Effector CD4-positive, alpha-beta T cell (primary cell): ENCODE measurements at regions not wholly inside any gene's neighbourhood (a gene's known extent, or its start where the extent isn't known, plus 50 kb on each side); places are given as distances from the start of the nearest gene placed in this dataset.
"Not testable (repeated sequence)": the region's sequence is repeated elsewhere in the genome, so short reads cannot be mapped to it uniquely, and the experiment has no call there.

ENCODE experiments used
- DNase-seq: peaks from one replicate; pipeline ENCODE4 v3.0.0-alpha.2; 2020

DNA sequence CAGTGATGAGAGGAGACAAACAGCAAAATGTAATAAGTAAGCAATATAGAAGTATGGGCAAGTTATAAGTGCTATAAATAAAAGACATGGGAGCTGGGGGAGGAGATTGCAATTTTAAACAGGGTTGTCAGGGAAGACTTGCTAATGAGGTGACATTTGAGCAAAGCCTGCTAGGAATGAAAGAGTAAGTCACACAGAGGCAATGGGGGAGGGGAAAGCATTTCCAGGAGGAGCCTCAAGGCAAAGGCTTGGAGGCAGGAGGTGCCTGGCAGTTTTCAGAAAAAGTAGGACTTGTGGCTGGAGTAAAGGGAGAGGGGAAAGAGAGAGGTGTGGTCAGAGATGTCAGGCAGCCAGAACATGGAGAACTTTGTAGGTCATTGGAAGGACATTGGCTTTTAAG is 124.4 kb upstream of the NMUR2 start:
- no peak for DNase-seq

DNA sequence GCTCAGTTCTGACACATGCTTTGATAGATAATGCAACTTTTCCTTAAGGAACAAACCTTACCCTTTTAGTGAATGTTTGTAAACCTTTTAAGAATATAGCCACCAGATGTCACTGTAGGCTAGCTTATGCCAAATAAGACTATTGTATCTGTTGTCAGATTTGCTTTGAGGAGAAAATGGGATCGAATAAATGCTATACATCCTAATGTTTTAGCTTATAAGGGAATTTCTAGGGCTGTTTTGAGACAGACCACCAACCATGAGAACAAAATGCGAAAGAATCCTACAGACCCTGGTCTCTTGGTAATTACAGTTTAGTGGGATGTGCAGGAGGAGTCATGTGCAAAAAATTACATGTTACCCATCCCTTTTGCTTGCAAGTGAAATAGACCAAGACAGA is 127.6 kb upstream of the NMUR2 start:
- DNase-seq, result no peak

DNA sequence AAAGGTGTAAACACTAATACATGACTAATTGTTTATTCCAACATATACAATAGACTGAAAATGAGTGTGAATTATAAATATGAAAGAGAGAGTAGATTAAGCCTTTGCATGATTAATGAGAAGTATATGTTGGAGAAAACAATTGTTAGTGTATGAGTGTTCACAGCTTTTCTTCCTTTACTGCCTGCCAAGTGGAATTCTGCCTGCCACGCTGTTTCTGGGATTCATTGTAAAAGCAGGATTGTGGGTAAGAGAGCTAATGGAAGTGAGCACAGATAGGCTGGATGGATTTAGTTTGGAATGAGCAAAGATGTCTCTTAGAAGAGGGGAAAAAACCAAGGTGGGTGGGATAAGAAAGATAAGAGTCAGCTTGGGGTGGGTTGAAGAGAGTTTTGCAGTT is 129.6 kb upstream of the NMUR2 start:
- DNase-seq, result no peak

DNA sequence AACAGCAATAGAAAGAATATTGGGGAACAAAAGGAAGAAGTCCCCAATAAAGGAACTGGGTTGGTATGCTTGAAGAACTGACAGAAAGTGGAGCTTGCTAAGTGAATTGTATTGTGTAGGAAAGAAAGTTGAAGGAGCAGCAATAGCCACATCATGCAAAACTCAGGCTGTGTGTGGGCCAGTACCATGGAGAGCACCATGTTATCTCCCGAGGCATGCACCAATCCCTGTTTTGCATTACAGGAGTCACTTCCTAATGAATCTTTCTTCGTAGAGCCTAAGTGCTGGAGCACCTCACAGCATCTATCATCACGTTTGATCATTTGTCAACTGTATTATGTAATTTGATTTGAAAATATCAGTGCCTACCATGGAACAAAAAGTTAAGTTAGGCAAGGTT is 137.7 kb upstream of the NMUR2 start:
- no peak for DNase-seq

DNA sequence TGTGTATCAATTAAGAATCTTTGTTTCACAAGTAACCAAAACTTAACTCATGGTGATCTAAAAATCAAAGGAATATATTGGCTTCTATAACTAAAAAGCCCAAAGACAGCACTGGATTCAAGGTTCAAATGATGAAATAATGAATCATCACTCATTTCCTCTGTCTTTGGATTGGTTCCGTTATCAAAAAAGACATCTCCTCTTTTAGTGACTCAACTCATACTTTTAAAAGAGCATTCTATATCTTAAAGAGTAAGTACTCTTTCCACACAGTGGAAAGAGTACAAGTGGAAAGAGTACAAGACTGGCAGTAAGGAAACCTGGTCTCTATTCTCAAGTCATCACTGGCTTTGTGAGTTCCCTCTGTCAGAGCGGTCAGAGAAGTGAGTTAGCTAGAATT is 141.4 kb upstream of the NMUR2 start:
- DNase-seq, result no peak

DNA sequence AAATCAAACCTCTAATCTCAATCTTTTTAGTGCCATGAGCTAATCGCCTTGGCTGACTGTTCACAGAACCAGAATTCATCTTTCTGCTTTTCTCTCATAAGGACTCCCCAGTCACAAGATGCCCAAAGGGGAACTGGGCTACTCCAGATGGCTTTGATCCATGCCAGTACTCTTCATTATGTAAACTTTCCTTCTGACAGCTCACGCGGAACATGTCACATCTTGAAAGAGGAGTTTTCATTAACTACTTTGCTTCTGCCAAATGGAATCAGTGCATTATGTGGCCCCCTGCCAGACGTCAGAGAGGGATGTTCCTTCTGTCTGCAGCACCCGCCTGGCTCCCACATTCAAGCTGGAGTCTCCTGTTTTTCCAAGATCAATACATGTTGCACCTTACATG is 142.1 kb upstream of the NMUR2 start:
- DNase-seq, result no peak

DNA sequence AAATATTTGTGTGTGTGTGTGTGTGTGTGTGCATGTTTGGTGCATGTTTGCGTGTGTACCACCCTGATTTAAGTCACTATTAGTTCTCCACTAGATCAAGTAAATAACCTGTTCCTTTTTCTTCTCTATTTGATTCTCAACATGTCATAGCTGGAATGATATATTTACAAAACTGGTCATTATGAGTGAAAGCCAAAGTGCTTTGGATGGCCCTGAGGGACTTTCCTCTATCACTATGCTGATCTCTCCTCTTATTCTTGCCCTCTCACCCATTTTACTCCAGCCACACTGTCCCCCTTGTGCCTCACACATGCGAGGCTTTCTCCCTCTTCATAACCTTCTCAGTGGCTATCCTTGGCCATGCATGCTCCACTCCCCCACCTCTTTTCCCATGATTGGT is 144.6 kb upstream of the NMUR2 start:
- no peak for DNase-seq

DNA sequence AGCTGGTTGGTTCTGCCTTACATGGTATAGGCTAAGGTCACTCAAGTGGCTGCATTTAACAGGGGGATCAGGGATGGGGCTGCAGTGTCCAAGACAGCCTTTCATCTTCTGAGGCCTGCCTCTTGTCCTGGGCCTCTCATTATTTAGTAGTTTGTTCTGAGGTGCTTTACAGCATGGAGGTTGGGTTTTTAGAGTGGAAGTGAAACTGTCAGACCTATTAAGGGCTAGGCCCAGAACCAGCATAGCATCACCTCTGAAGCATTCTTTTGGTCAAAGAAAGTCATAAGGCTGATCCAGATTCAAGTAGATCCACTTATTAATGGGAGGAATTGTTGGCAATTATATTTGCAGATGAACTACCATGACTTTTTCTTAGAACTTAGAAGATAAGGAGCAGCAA is 146.0 kb upstream of the NMUR2 start:
- DNase-seq, result no peak

DNA sequence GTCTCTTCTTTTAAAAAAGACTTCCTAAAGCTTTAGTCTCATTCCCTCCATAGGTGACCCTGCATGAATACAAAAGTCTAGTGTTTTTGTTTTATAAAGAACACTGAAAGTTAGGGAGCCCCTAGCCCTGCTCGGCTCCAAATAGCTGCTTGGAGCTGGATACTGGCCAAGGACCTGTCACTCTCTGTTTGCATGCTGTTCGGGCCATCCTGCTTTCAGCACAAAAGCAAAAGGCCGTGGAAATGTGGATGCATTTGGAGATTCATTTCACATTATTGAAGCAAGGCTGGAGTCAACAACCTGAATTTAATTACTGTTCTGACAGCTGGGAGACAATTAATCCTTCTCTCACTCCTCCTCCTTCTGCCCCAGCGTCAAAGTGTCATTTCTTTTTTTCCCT is 151.7 kb upstream of the NMUR2 start:
- no peak for DNase-seq

DNA sequence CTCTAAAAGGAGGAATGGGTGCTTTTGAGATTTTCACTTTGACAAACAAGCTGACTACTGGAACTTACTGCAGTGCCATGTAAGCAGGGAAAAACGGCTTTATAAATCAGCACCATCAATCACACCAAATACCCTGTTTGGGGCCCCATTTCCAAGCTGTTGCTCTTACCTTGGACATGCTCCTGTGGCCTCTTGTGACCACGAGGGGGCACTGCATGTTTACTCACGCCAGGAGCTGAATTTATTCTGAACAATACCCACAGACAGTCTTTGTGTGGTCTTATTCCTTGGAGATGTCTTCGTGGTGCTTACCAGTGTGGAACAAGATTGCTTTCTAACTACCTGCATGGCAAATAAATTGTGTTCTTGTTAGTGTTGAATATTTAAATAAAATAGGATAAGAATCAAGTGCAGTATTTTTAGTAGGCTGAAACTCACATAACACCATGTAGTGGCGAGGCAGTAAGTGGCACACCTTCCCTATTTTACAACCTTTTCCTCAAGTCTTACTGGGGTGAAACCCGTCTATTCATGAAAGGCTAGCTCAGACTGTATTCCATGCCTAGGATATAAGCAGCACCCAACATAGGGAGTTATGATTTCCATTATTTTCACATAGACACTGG is 155.5 kb upstream of the NMUR2 start:
- peak; percentile 8 for DNase-seq

DNA sequence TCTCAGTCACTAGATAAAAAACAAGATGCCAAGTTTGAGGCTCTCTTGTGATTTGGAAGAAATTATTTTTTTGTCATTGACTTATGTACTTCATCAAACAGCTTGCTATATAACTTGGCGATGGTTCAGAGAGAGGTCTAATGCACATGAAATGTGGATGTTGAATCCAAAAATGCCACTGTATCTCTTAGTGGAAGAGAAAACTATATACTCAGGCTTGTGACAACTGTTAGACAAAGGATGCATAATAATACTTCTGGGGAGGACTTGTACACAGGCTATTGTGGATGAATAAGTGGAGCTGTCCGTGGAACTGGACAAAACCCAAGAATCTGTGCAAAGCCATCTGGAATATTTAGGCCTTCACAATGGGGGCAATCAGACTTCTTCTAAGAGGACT is 162.9 kb upstream of the NMUR2 start:
- no peak for DNase-seq

DNA sequence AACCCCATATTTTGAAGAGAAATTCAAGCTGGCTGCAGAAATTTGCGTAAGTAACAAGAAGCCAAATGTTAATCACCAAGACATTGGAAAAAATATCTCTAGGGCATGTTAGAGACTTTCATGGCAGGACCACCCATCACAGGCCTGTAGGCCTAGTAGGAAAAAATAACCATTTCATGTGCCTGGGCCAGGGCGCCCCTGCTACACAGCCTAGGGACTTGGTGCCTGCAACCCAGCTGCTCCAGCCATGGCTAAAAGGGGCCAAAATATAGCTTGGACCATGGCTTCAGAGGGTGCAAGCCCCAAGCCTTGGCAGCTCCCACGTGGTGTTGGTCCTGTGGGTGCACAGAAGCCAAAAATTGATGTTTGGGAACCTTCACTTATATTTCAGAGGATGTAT is 167.7 kb upstream of the NMUR2 start:
- no peak for DNase-seq

DNA sequence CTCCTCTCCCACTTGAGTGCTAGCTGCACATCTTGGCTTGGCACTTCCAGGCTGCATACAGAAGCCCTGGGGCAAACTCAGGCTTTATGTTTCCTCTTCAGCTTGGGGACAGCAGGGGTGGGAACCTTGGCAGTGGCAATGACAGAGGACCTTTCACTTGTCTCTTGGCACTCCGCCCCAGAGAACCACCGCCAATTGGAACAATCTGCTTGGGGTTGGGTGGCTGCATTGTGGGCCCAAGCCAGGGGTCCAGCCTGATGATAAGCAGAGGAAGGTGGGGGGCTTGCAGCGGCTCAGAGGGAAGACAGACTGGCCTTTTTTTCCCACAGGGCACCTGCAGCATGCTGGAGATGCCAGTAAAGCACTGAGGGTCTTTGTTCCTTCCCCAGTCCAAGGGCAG is 179.0 kb upstream of the NMUR2 start:
- DNase-seq, result no peak

DNA sequence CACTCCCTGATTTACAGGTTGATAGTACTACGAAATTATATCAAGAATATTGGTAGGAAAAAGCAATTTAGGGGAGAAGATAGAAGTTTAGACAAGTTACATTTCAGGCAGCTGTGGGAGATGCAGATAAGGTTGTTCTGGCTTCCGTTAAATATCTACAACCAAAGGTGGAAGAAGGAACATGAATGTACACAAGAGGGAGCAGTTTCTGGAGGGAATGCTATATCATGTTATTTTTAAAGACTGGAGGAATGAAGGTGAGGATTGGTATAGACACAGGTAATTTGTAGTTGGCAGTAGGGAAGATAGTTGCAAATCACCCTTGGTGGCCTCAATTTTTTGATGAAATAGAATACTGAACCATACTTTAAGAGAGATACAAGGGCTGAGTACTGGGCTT is 187.3 kb upstream of the NMUR2 start:
- no peak for DNase-seq

DNA sequence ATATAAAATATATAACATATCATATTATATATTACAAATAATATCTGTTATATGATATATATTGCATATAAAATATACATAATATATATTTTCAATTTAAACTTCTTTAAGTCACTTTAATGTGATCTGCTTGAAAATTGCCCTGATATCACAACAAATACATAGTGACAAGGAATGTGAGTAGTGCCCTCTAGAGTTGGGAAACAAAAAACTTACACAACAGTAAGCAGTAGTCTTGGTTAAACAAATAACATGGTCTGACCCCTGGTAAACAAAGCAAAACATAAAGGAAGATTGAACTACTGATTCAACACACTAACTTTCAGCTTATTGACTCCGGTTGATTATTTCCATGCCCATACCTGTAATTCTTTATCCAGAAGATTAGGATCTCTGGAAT is 188.3 kb upstream of the NMUR2 start:
- no peak for DNase-seq

DNA sequence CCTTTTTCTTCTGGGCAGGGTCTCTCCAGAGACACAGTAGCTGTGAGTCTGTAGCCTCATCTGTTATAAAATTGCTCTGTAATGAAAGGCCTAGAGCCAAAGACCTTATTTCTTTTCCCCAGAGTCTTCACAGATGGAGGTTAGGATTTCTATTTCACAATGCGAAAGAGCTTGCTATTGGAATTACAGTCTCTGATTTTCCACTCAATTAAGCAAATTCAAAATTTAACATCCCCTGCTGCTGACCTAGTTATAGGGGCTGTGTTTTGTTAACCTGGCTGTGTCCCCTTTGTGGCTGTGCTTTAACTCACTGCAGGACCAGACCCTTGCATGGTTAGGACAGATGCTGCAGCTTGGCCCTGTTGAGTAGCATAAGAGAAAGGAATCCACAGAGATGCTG is 190.3 kb upstream of the NMUR2 start:
- no peak for DNase-seq

DNA sequence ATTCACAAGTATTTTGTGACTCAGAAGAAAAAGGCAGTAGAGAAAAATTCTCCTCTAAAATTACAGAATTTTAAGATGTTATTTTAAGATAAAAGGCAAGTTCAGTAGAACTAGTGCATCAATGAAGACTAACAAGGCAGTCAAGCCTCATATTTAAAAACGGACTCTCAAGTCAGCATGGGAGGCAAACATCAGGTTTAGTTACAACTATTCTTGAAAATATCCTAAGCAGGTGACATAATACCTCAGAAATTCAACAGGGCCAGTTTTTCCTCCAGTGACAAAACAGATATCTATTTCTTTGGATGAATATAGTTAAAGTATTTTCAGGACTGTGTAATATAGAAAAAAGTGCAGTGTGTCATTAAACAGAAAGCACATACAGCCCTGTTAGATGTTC is 194.0 kb upstream of the NMUR2 start:
- DNase-seq, result no peak

DNA sequence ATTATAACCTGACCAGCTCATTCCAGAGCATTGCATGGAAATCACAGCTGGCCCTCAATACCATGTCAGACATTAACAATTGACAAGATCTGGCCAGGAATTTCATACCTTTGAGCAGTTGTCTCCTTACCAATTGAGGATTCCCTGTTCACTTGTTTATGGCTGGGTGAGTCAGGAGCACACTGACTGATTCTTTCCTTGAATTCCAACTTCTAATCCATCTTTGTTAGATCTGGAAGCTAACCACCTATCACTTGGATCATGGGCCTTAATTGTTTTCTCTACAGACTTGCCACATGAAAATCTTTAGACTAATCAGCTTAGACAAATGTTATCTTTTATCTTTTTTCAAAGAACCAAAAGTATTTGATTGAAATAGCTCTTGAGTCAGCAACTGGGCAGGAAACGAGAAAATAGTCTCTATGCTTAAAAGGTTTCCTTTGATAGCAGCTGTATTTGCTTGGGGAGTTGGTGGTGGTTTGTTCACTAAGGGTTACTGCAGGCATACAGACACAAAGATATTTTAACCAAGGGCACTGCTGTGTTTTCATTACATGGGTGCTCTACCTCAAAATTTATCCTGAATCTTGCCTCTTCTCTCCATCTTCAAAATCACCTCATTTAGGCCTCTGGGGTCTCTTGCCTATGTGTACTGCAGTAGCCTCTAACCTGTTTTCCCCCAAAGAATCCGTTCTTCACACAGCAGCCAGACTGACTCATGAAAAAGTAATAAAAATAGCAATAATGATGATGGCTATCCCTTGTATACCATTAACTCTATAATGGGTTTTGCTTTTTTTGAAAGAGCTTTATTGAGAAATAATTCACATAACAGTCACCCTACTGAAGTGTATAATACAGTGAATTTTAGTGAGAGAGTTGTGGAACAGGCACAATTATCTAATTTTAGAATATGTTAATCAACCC is 197.0 kb upstream of the NMUR2 start:
- no peak for DNase-seq

DNA sequence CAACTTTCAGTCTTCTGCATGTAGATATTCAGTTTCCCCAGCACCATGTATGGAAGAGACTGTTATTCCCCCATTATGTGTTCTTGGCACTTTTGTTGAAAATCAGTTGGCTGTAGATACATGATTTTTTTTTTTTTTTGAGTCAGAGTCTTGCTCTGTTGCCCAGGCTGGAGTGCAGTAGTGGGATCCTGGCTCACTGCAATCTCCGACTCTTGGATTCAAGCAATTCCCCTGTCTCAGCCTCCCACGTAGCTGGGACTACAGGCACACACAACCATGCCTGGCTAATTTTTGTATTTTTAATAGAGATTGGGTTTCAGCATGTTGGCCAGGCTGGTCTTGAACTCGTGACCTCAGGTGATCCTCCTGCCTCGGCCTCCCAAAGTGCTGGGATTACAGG is 201.0 kb upstream of the NMUR2 start:
- DNase-seq, result not testable (repeated sequence)

DNA sequence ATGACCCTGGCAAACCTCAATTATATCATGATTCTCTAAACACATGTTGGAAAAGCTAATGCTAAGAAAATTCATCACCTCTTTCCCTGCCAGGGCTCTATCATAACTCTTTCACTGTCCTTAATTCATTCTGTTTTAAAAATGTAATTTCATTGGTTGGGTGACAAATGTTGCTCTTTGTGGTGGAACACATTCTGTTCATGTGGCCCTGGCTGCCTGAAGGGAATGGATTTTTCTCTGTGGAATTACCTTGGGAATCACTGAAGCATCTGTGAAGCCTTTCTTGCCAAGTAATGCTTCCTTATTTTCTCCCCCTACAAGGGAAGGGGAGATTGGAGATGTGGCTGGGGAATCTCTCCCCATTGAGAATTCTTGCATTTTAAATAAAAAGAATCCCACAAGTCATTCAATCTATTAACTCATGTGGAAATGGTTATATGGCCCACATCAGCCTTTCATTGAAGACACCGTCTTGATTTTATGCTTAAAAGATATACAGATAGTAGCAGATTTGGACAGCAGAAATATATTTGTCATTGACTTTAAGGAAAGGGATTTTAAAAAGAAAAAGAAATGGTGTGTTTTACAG is 201.8 kb upstream of the NMUR2 start:
- DNase-seq, result no peak

DNA sequence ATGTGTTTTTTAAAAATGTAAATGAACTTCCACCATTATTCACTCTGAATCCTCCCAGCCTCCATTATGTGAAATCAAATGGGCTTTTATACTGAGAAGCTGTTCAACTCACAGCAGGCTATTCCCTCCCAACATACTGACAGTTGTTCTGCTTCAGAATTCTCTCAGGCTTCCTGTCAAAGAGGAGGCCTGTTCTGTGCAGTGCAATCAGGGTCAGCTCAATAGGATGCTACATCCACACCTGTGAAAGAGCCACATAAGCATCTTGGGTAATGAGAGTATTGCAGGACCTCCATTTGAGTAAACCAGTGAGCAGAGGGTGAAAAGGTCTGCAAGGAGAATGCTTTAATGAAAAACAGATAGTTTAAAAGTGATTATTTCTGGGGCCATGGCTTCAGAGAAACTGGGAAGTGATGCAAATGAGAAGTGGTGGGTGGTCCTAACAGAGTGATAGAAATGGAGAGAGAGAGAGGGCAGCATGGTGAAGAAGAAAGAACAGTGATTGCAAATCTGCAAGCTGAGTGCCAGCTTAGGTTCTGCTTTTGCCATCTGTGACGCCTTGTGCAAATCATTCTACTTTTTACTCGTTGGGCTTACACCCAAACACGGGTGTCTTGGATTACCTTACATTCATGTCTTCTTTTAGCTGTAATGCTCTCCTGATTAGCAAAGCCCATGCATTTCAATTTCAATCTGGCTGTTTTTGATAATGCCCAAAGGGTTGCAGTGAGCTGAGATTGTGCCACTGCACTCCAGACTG is 202.5 kb upstream of the NMUR2 start:
- no peak for DNase-seq

DNA sequence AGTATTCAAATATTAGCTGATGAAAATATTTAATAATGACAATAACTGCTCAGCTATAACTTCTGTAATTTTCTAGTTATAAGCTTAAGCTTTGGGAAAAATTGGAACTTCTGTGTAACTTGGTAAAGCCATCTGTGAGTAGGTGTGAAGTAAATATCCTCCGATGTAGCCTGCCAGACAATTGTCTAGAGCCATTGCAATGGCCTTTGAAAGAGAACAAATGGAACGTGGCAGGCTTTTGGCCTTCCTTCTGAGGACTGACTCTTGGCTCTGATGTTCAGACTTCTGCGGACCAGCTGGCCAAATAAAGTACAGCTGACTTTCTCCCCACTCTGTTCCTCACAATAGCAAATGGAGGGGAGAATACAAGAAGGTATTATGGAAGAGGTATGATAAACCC is 203.4 kb upstream of the NMUR2 start:
- DNase-seq, result no peak

DNA sequence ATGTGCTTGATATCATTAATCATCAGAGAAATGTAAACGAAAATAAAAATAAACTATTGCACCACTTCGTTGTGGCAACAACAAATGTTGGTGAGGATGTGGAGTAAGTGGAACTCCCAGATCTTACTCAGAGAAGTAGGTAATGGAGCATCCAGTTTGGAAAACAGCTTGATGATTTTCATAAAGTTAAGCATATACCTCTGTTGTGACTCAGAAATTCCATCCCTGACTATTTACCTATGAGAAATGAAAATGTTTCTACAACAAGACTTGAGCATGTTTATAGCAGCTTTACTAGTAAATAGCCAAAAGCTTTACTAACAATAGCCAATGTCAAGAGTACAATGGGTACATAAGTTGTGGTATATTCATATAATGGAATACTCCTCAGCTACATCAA is 214.7 kb upstream of the NMUR2 start:
- no peak for DNase-seq

DNA sequence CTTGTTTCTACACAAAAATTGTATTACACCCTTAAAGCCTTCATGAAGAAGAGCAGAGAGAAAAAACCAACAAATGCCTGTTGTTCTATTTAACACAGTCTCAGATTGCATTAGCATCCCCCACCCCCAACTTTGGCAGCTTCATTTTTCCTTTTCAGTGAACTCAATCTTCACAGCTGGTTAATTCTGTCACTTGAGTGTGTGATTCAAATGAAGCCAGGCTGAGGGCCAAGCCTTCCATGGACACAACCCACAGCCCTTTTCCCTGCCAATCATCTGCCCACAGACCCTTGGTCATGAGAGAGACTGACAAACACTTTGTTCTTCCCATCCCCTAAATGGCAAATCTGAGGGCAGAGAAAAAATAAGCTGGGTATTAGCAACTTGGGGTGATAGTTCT is 217.5 kb upstream of the NMUR2 start:
- no peak for DNase-seq
